ENCODE measurements at regions not wholly inside any gene's neighbourhood (a gene's known extent, or its start where the extent isn't known, plus 50 kb on each side); places are given as distances from the start of the nearest gene placed in this dataset.

- Histone ChIP-seq H3K36me3 (ENCODE audit: control insufficient read depth in 1 of 2, insufficient read depth in 2 of 2, low read length in 2 of 2) (no peaks in the 10 kb centered on the region), H3K79me2 (ENCODE audit: insufficient read depth, low read length) (no peaks in the 10 kb centered on the region), H2AFZ (ENCODE audit: low read depth, low read length, poor library complexity, severe bottlenecking) (no peak overlapping the region), H3K9me3 (ENCODE audit: control insufficient read depth in 1 of 2, insufficient read depth in 1 of 2, low read depth in 1 of 2, low read length in 2 of 2) (no peaks in the 10 kb centered on the region), H3K27ac (ENCODE audit: low read depth, low read length) (no peak overlapping the region), H3K4me2 (ENCODE audit: low read length) (no peak overlapping the region), H3K9me2 (ENCODE audit: insufficient read depth) (no peaks in the 10 kb centered on the region), H4K20me1 (ENCODE audit: insufficient read depth) (no peaks in the 10 kb centered on the region), H3K27me3 (ENCODE audit: insufficient read depth, low read length) (no peaks in the 10 kb centered on the region), H3K9ac (ENCODE audit: low read length) (no peak overlapping the region), H3K4me1 (ENCODE audit: control insufficient read depth in 1 of 2, insufficient read depth in 2 of 2, low read length in 2 of 2) (no peaks in the 10 kb centered on the region), H3K4me3 (replicated peaks in 1 of 2; ENCODE audit: low read depth in 1 of 2, low read length in 2 of 2) (no peak overlapping the region)
- ATAC-seq: no peak
- BruUV-seq (replicated peaks): no TSS peak
- ChIA-PET POLR2A (no interaction called here), RAD21 (ENCODE audit: low non-redundant PET in 1 of 2, low total read pairs in 2 of 2, uncharacterized antibody in 2 of 2, unreplicated experiment in 2 of 2) (no interaction called here), CTCF (no interaction called here)
- TF ChIP-seq EZH2phosphoT487 (IDR thresholded peaks at IDR 0.05; ENCODE audit: borderline replicate concordance) (no peak), JUND (IDR thresholded peaks at IDR 0.05) (no peak), EGR1 (IDR thresholded peaks at IDR 0.05; ENCODE audit: low read depth) (no peak), POLR2AphosphoS5 (IDR thresholded peaks at IDR 0.05; ENCODE audit: low read depth, low read length) (no peak), ZBTB33 (IDR thresholded peaks at IDR 0.05; ENCODE audit: extremely low read depth, insufficient replicate concordance, low read length) (no peak), SRF (IDR thresholded peaks at IDR 0.05; ENCODE audit: low read depth) (no peak), EZH2 (IDR thresholded peaks at IDR 0.05) (no peak), POLR2A (IDR thresholded peaks at IDR 0.05; ENCODE audit: borderline replicate concordance, extremely low read depth, insufficient read depth, insufficient read length) (no peak), SIN3A (IDR thresholded peaks at IDR 0.05; ENCODE audit: low read depth) (no peak), FOSL1 (IDR thresholded peaks at IDR 0.05; ENCODE audit: low read depth) (no peak), ATF3 (IDR thresholded peaks at IDR 0.05) (no peak), MAX (IDR thresholded peaks at IDR 0.05) (no peak), TCF7L2 (IDR thresholded peaks at IDR 0.05; ENCODE audit: borderline replicate concordance, extremely low read depth, insufficient read depth, insufficient read length) (no peak), CBX3 (IDR thresholded peaks at IDR 0.05; ENCODE audit: low read depth) (no peak)
- DNase-seq (ENCODE audit: low read depth, low spot score): no peak
- intact Hi-C loops (cut with micrococcal nuclease): no loop called here
Observed at GRCh38 chr15:70299931-70300869, 202.5 kb upstream of the TLE3 start.
